T-helper 1 cell treated with Interleukin-12 subunit alpha and Interleukin-12 subunit beta and Interleukin-4 antibody, amounts not matched to agents 30 μg/mL and 1 μg/mL, for 36 hours (primary cell): ENCODE measurements at regions not wholly inside any gene's neighbourhood (a gene's known extent, or its start where the extent isn't known, plus 50 kb on each side); places are given as distances from the start of the nearest gene placed in this dataset.

Experiments used
- H3K27ac Mint-ChIP-seq: one replicate; pipeline ENCODE4 v1.8.0; 2021; ENCODE audit warnings: mild to moderate bottlenecking, mixed read lengths
- H3K27me3 Mint-ChIP-seq: one replicate; pipeline ENCODE4 v1.8.0; 2021; ENCODE audit warnings: low read depth, mixed read lengths
- H3K36me3 Mint-ChIP-seq: one replicate; pipeline ENCODE4 v1.8.0; 2021; ENCODE audit warnings: low read depth, mixed read lengths
- H3K4me1 Mint-ChIP-seq: one replicate; pipeline ENCODE4 v1.8.0; 2021; ENCODE audit warnings: low read depth, mixed read lengths
- H3K4me3 Mint-ChIP-seq: one replicate; pipeline ENCODE4 v1.8.0; 2021; ENCODE audit warnings: mild to moderate bottlenecking, moderate library complexity, mixed read lengths
- H3K9me3 Mint-ChIP-seq: one replicate; pipeline ENCODE4 v1.8.0; 2021; ENCODE audit warnings: mixed read lengths

- peaks cover 9% of the 10 kb centered on the region for H3K27me3 Mint-ChIP-seq
- H3K9me3 Mint-ChIP-seq = no peaks in the 10 kb centered on the region
- H3K4me3 Mint-ChIP-seq = no peak overlapping the region
- no peaks in the 10 kb centered on the region for H3K36me3 Mint-ChIP-seq
- H3K27ac Mint-ChIP-seq = no peak overlapping the region
- no peaks in the 10 kb centered on the region for H3K4me1 Mint-ChIP-seq
Measured at GRCh38 chr12:58174316-58174715, 232.9 kb downstream of the ATP23 start.

GRCh38 chr12:58176296-58176869 is 235.0 kb downstream of the ATP23 start:
- no peak overlapping the region for H3K27ac Mint-ChIP-seq
- H3K27me3 Mint-ChIP-seq = peaks cover 9% of the 10 kb centered on the region
- H3K4me3 Mint-ChIP-seq = no peak overlapping the region
- no peaks in the 10 kb centered on the region for H3K36me3 Mint-ChIP-seq
- no peaks in the 10 kb centered on the region for H3K4me1 Mint-ChIP-seq
- H3K9me3 Mint-ChIP-seq = no peaks in the 10 kb centered on the region

GRCh38 chr12:58177366-58177765 is 236.0 kb downstream of the ATP23 start:
- H3K27ac Mint-ChIP-seq = no peak overlapping the region
- H3K27me3 Mint-ChIP-seq = peaks cover 9% of the 10 kb centered on the region
- no peaks in the 10 kb centered on the region for H3K4me1 Mint-ChIP-seq
- H3K36me3 Mint-ChIP-seq = no peaks in the 10 kb centered on the region
- H3K4me3 Mint-ChIP-seq = no peak overlapping the region
- H3K9me3 Mint-ChIP-seq = no peaks in the 10 kb centered on the region

GRCh38 chr12:58184212-58184611 is 242.8 kb downstream of the ATP23 start:
- H3K27ac Mint-ChIP-seq = no peak overlapping the region
- no peaks in the 10 kb centered on the region for H3K27me3 Mint-ChIP-seq
- H3K4me1 Mint-ChIP-seq = no peaks in the 10 kb centered on the region
- H3K4me3 Mint-ChIP-seq = no peak overlapping the region
- H3K9me3 Mint-ChIP-seq = peaks cover 9% of the 10 kb centered on the region
- no peaks in the 10 kb centered on the region for H3K36me3 Mint-ChIP-seq

- H3K27me3 Mint-ChIP-seq = no peaks in the 10 kb centered on the region
- no peaks in the 10 kb centered on the region for H3K36me3 Mint-ChIP-seq
- peaks cover 9% of the 10 kb centered on the region for H3K9me3 Mint-ChIP-seq
- no peak overlapping the region for H3K27ac Mint-ChIP-seq
- no peak overlapping the region for H3K4me3 Mint-ChIP-seq
- H3K4me1 Mint-ChIP-seq = no peaks in the 10 kb centered on the region
Measured at GRCh38 chr12:58186401-58186800, 245.0 kb downstream of the ATP23 start.

GRCh38 chr12:58186914-58187313 is 245.5 kb downstream of the ATP23 start:
- peaks cover 9% of the 10 kb centered on the region for H3K9me3 Mint-ChIP-seq

GRCh38 chr12:58189030-58189429 is 247.7 kb downstream of the ATP23 start:
- H3K4me1 Mint-ChIP-seq = no peaks in the 10 kb centered on the region
- no peak overlapping the region for H3K27ac Mint-ChIP-seq
- no peak overlapping the region for H3K4me3 Mint-ChIP-seq
- H3K36me3 Mint-ChIP-seq = no peaks in the 10 kb centered on the region
- H3K27me3 Mint-ChIP-seq = no peaks in the 10 kb centered on the region
- peaks cover 9% of the 10 kb centered on the region for H3K9me3 Mint-ChIP-seq

More at GRCh38 chr12:58186914-58187313, 245.5 kb downstream of the ATP23 start:
- Mint-ChIP-seq H3K4me1 (no peaks in the 10 kb centered on the region), H3K36me3 (no peaks in the 10 kb centered on the region), H3K27me3 (no peaks in the 10 kb centered on the region), H3K4me3 (no peak overlapping the region), H3K27ac (no peak overlapping the region)

- no peak overlapping the region for H3K4me3 Mint-ChIP-seq
- H3K4me1 Mint-ChIP-seq = no peaks in the 10 kb centered on the region
- peaks cover 9% of the 10 kb centered on the region for H3K9me3 Mint-ChIP-seq
- H3K36me3 Mint-ChIP-seq = no peaks in the 10 kb centered on the region
- no peaks in the 10 kb centered on the region for H3K27me3 Mint-ChIP-seq
- no peak overlapping the region for H3K27ac Mint-ChIP-seq
Measured at GRCh38 chr12:58189893-58190292, 248.5 kb downstream of the ATP23 start.

GRCh38 chr12:58190618-58191017 is 249.3 kb downstream of the ATP23 start:
- Mint-ChIP-seq H3K36me3 (no peaks in the 10 kb centered on the region), H3K27me3 (no peaks in the 10 kb centered on the region), H3K27ac (no peak overlapping the region), H3K4me1 (no peaks in the 10 kb centered on the region), H3K4me3 (no peak overlapping the region), H3K9me3 (peaks cover 9% of the 10 kb centered on the region)

- Mint-ChIP-seq H3K4me1 (no peaks in the 10 kb centered on the region), H3K27me3 (no peaks in the 10 kb centered on the region), H3K36me3 (no peaks in the 10 kb centered on the region), H3K27ac (no peak overlapping the region), H3K4me3 (no peak overlapping the region), H3K9me3 (no peaks in the 10 kb centered on the region)
Measured at GRCh38 chr12:58196971-58197370, 255.6 kb downstream of the ATP23 start.

- H3K36me3 Mint-ChIP-seq = no peaks in the 10 kb centered on the region
- no peaks in the 10 kb centered on the region for H3K4me1 Mint-ChIP-seq
- H3K4me3 Mint-ChIP-seq = no peak overlapping the region
- H3K9me3 Mint-ChIP-seq = no peaks in the 10 kb centered on the region
- H3K27ac Mint-ChIP-seq = no peak overlapping the region
- no peaks in the 10 kb centered on the region for H3K27me3 Mint-ChIP-seq
Measured at GRCh38 chr12:58202933-58203718, 261.8 kb downstream of the ATP23 start.

GRCh38 chr12:58204071-58204470 is 262.7 kb downstream of the ATP23 start:
- Mint-ChIP-seq H3K27me3 (no peaks in the 10 kb centered on the region), H3K9me3 (no peaks in the 10 kb centered on the region), H3K36me3 (no peaks in the 10 kb centered on the region), H3K4me1 (no peaks in the 10 kb centered on the region), H3K4me3 (no peak overlapping the region), H3K27ac (no peak overlapping the region)

- Mint-ChIP-seq H3K27ac (no peak overlapping the region), H3K36me3 (no peaks in the 10 kb centered on the region), H3K4me1 (no peaks in the 10 kb centered on the region), H3K27me3 (no peaks in the 10 kb centered on the region), H3K4me3 (no peak overlapping the region), H3K9me3 (no peaks in the 10 kb centered on the region)
Measured at GRCh38 chr12:58206876-58207275, 265.5 kb downstream of the ATP23 start.

- H3K9me3 Mint-ChIP-seq = no peaks in the 10 kb centered on the region
- no peaks in the 10 kb centered on the region for H3K27me3 Mint-ChIP-seq
- no peaks in the 10 kb centered on the region for H3K4me1 Mint-ChIP-seq
- H3K36me3 Mint-ChIP-seq = no peaks in the 10 kb centered on the region
- H3K27ac Mint-ChIP-seq = no peak overlapping the region
- no peak overlapping the region for H3K4me3 Mint-ChIP-seq
Measured at GRCh38 chr12:58211211-58211610, 269.8 kb downstream of the ATP23 start.

- Mint-ChIP-seq H3K36me3 (no peaks in the 10 kb centered on the region), H3K27me3 (no peaks in the 10 kb centered on the region), H3K9me3 (no peaks in the 10 kb centered on the region), H3K27ac (no peak overlapping the region), H3K4me1 (no peaks in the 10 kb centered on the region), H3K4me3 (no peak overlapping the region)
Measured at GRCh38 chr12:58217130-58217529, 275.8 kb downstream of the ATP23 start.
